ENCODE measurements at regions not wholly inside any gene's neighbourhood (a gene's known extent, or its start where the extent isn't known, plus 50 kb on each side); places are given as distances from the start of the nearest gene placed in this dataset.

- DNase-seq = no peak
These were observed 1286.5 kb downstream of the TMEM121 start for GRCh38 chr14:106812788-106813476.

GRCh38 chr14:106813477-106813823 lies 1287.1 kb downstream of the TMEM121 start:
- no peak for DNase-seq

GRCh38 chr14:106820119-106820518 lies 1293.7 kb downstream of the TMEM121 start:
- DNase-seq = no peak

GRCh38 chr14:106821119-106821518 lies 1294.7 kb downstream of the TMEM121 start:
- DNase-seq = no peak

- DNase-seq = no peak
These were observed 1296.5 kb downstream of the TMEM121 start for GRCh38 chr14:106822905-106823304.

- DNase-seq = no peak
These were observed 1297.2 kb downstream of the TMEM121 start for GRCh38 chr14:106823552-106823951.

GRCh38 chr14:106826833-106827369 lies 1300.5 kb downstream of the TMEM121 start:
- DNase-seq = no peak

- DNase-seq = no peak
These were observed 1304.9 kb downstream of the TMEM121 start for GRCh38 chr14:106831322-106831720.

GRCh38 chr14:106837870-106838269 lies 1311.5 kb downstream of the TMEM121 start:
- no peak for DNase-seq

GRCh38 chr14:106838991-106839769 lies 1312.8 kb downstream of the TMEM121 start:
- DNase-seq = no peak

GRCh38 chr14:106840258-106840657 lies 1313.9 kb downstream of the TMEM121 start:
- no peak for DNase-seq

GRCh38 chr14:106840991-106841390 lies 1314.6 kb downstream of the TMEM121 start:
- DNase-seq = no peak

- DNase-seq = no peak
These were observed 1315.3 kb downstream of the TMEM121 start for GRCh38 chr14:106841701-106842100.

GRCh38 chr14:106842687-106843086 lies 1316.3 kb downstream of the TMEM121 start:
- DNase-seq = no peak

- no peak for DNase-seq
These were observed 1317.0 kb downstream of the TMEM121 start for GRCh38 chr14:106843386-106843785.

- no peak for DNase-seq
These were observed 1317.6 kb downstream of the TMEM121 start for GRCh38 chr14:106843951-106844483.

- DNase-seq = no peak
These were observed 1318.4 kb downstream of the TMEM121 start for GRCh38 chr14:106844608-106845285.

GRCh38 chr14:106845286-106846087 lies 1319.1 kb downstream of the TMEM121 start:
- DNase-seq = no peak

- no peak for DNase-seq
These were observed 1319.8 kb downstream of the TMEM121 start for GRCh38 chr14:106846218-106846617.

GRCh38 chr14:106848330-106849121 lies 1322.1 kb downstream of the TMEM121 start:
- no peak for DNase-seq
